K562 (cell line): ENCODE measurements at regions not wholly inside any gene's neighbourhood (a gene's known extent, or its start where the extent isn't known, plus 50 kb on each side); places are given as distances from the start of the nearest gene placed in this dataset.

Experiments
- HNRNPUL1 ChIP-seq: fragments of 200-400 bp; formaldehyde crosslinking; IDR thresholded peaks from 2 replicates; pipeline ENCODE4 v1.6.1; 2017; ENCODE audit warnings: low read length
- MCM2 ChIP-seq: fragments of 450-650 bp; IDR thresholded peaks from 2 replicates; pipeline ENCODE4 v1.6.1; 2017; ENCODE audit warnings: low read depth, mild to moderate bottlenecking
- NUFIP1 ChIP-seq: fragments of 450-650 bp; IDR thresholded peaks from 2 replicates; pipeline ENCODE4 v1.6.1; 2018; ENCODE audit not compliant: partially characterized antibody
- SAFB2 ChIP-seq: fragments of 200-400 bp; formaldehyde crosslinking; IDR thresholded peaks from 2 replicates; pipeline ENCODE4 v1.6.1; 2018; ENCODE audit warnings: borderline replicate concordance, low read length, low read depth, moderate library complexity; ENCODE audit not compliant: severe bottlenecking
- SAP30 ChIP-seq: fragments of 200-600 bp; sonication (generic); IDR thresholded peaks from 2 replicates; pipeline ENCODE4 v1.6.1; 2012; ENCODE audit warnings: borderline replicate concordance, low read depth, mild to moderate bottlenecking, moderate library complexity, low read length, control low read depth, inconsistent platforms; ENCODE audit not compliant: insufficient read depth, poor library complexity, severe bottlenecking
- TF ChIP-seq, protein P1 (sequence below): fragments of 450-650 bp; formaldehyde crosslinking; IDR thresholded peaks from 2 replicates; pipeline ENCODE4 v1.4.0; 2020; ENCODE audit warnings: mild to moderate bottlenecking, moderate library complexity
- TF ChIP-seq, protein P2 (sequence below): fragments of 450-650 bp; IDR thresholded peaks from 2 replicates; pipeline ENCODE4 v1.6.1; 2016; ENCODE audit warnings: borderline replicate concordance
- TF ChIP-seq, protein P3 (sequence below): fragments of 250-450 bp; sonication (Bioruptor Pico); IDR thresholded peaks from 2 replicates; pipeline ENCODE4 v1.5.0; 2020; ENCODE audit warnings: mild to moderate bottlenecking, borderline replicate concordance
- TF ChIP-seq, protein P4 (sequence below): fragments of 250-450 bp; sonication (Bioruptor Pico); IDR thresholded peaks from 2 replicates; pipeline ENCODE4 v1.5.1; 2021; ENCODE audit warnings: mild to moderate bottlenecking
- TF ChIP-seq, protein P5 (sequence below): sonication (generic); formaldehyde crosslinking; IDR thresholded peaks from 2 replicates; pipeline ENCODE4 v1.8.0; 2023; ENCODE audit warnings: mild to moderate bottlenecking, missing genetic modification reagents

DNA sequence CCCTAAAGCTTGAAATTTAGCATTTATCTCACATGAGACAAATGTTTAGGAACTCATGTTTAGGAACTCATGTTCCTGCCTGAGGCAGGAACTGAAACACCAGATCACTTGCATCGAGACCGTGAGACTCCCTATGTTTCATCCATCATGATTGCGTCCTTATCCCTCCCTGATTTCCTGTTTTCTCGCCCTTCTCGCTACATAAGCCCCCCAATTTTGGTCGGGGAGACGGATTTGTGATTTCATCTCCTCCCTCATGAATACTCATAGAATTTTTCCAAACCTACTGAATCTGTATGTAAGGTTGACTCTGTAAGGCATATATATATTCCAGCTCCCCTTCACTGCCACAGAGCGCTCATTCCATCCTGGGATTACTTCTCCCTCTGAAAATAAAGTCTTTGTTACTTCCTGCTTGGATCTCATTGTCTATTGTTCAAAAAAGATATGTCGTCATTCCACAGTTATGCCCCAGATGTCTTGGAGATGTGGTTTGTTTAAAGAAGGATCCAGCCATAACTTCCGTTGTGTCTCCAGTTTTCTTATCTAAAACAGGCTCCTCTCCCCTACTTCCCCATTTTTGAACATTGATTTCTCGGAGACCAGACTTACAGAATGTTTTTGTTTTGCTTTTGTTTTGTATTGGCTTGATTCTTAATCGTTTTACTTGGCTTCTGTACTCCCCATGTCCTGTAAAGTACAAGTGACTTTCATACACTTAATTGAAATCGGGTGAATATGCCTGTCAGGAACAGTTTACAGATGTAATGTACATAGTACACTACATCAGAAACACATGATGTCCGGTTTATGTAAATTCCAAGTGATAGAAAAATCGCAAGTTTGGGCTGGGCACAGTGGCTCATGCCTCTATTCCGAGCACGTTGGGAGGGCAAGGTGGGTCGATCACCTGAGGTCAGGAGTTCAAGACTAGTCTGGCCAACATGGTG, 118.7 kb downstream of the HFE start (continued):
- TF ChIP-seq, protein P1, sequence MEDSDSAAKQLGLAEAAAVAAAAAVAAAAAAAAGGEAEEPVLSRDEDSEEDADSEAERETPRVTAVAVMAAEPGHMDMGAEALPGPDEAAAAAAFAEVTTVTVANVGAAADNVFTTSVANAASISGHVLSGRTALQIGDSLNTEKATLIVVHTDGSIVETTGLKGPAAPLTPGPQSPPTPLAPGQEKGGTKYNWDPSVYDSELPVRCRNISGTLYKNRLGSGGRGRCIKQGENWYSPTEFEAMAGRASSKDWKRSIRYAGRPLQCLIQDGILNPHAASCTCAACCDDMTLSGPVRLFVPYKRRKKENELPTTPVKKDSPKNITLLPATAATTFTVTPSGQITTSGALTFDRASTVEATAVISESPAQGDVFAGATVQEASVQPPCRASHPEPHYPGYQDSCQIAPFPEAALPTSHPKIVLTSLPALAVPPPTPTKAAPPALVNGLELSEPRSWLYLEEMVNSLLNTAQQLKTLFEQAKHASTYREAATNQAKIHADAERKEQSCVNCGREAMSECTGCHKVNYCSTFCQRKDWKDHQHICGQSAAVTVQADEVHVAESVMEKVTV (CRISPR knock-in tag), result no peak
- no peak for TF ChIP-seq MCM2
- no peak for TF ChIP-seq SAP30
- TF ChIP-seq, protein P2, sequence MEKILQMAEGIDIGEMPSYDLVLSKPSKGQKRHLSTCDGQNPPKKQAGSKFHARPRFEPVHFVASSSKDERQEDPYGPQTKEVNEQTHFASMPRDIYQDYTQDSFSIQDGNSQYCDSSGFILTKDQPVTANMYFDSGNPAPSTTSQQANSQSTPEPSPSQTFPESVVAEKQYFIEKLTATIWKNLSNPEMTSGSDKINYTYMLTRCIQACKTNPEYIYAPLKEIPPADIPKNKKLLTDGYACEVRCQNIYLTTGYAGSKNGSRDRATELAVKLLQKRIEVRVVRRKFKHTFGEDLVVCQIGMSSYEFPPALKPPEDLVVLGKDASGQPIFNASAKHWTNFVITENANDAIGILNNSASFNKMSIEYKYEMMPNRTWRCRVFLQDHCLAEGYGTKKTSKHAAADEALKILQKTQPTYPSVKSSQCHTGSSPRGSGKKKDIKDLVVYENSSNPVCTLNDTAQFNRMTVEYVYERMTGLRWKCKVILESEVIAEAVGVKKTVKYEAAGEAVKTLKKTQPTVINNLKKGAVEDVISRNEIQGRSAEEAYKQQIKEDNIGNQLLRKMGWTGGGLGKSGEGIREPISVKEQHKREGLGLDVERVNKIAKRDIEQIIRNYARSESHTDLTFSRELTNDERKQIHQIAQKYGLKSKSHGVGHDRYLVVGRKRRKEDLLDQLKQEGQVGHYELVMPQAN, result peak; percentile 61
- TF ChIP-seq, protein P3, sequence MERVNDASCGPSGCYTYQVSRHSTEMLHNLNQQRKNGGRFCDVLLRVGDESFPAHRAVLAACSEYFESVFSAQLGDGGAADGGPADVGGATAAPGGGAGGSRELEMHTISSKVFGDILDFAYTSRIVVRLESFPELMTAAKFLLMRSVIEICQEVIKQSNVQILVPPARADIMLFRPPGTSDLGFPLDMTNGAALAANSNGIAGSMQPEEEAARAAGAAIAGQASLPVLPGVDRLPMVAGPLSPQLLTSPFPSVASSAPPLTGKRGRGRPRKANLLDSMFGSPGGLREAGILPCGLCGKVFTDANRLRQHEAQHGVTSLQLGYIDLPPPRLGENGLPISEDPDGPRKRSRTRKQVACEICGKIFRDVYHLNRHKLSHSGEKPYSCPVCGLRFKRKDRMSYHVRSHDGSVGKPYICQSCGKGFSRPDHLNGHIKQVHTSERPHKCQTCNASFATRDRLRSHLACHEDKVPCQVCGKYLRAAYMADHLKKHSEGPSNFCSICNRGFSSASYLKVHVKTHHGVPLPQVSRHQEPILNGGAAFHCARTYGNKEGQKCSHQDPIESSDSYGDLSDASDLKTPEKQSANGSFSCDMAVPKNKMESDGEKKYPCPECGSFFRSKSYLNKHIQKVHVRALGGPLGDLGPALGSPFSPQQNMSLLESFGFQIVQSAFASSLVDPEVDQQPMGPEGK, result no peak
- TF ChIP-seq, protein P4, sequence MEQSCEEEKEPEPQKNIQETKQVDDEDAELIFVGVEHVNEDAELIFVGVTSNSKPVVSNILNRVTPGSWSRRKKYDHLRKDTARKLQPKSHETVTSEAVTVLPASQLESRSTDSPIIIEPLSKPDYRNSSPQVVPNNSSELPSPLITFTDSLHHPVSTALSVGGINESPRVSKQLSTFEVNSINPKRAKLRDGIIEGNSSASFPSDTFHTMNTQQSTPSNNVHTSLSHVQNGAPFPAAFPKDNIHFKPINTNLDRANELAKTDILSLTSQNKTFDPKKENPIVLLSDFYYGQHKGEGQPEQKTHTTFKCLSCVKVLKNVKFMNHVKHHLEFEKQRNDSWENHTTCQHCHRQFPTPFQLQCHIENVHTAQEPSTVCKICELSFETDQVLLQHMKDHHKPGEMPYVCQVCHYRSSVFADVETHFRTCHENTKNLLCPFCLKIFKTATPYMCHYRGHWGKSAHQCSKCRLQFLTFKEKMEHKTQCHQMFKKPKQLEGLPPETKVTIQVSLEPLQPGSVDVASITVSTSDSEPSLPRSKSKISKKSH (CRISPR knock-in tag), result no peak
- TF ChIP-seq, protein P5, sequence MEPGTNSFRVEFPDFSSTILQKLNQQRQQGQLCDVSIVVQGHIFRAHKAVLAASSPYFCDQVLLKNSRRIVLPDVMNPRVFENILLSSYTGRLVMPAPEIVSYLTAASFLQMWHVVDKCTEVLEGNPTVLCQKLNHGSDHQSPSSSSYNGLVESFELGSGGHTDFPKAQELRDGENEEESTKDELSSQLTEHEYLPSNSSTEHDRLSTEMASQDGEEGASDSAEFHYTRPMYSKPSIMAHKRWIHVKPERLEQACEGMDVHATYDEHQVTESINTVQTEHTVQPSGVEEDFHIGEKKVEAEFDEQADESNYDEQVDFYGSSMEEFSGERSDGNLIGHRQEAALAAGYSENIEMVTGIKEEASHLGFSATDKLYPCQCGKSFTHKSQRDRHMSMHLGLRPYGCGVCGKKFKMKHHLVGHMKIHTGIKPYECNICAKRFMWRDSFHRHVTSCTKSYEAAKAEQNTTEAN (CRISPR knock-in tag), result no peak
- TF ChIP-seq NUFIP1, result no peak
- no peak for TF ChIP-seq HNRNPUL1
- no peak for TF ChIP-seq SAFB2
